NCI-H2171 treated with DMSO at 0.1 percent for 48 hours (cell line): ENCODE measurements at regions not wholly inside any gene's neighbourhood (a gene's known extent, or its start where the extent isn't known, plus 50 kb on each side); places are given as distances from the start of the nearest gene placed in this dataset.
"Not testable (repeated sequence)": the region's sequence is repeated elsewhere in the genome, so short reads cannot be mapped to it uniquely, and the experiment has no call there.

Source experiments
- DNase-seq: peaks from one replicate; lab custom pipeline; 2025; lab: John Stamatoyannopoulos, UW

DNA sequence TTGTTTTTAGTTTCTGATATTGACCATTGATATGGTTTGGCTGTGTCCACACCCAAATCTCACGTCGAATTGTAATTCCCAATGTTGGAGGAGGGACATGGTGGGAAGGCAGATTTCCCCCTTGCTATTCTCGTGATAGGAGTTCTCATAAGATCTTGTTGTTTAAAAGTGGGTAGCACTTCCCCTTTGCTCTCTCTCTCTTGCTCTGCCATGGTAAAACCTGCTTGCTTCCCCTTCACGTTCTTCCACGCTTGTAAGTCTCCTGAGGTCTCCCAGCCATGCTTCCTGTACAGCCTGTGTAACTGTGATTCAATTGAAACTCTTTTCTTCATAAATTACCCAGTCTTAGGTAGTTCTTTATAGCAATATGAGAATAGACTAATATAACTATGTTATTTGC, 203.6 kb upstream of the CHORDC1 start:
- no peak for DNase-seq

DNA sequence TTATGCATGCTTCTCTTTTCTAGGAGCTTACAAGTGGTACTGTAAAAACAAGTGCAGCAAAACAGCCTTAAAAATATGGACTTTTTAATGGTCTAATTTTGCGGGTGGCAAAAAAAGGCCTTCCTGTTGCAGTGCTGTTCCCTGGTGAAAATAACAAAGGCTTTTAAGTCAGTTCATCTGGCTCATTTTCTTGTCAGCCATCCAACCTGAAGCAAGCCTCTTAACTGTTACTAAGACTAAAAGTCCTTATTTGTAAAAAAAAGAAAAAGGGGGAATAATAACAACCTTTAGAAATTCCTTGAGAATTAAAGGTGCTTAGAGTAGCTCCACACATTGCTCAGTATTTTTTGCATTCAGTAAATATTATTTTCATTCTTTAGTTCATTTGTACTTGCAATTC, 200.5 kb upstream of the CHORDC1 start:
- DNase-seq = no peak

DNA sequence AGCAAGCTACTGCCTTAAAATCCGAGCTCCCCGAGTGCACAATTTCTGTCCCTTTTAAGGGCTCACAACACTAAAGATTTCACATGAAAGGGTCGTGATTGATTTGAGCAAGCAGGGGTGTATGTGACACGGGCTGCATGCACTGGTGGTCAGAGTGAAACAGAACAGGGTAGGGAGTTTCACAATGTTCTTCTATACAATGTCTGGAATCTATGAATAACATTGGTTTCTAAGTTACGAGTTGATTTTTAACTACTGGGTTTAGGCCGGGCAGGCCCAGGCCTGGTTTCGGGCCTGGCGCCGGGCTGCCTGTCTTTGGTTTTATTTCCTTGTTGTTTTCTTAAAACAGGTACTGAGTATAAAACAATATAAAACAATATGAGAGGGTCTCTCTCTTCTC, 199.9 kb upstream of the CHORDC1 start:
- DNase-seq = not testable (repeated sequence)

DNA sequence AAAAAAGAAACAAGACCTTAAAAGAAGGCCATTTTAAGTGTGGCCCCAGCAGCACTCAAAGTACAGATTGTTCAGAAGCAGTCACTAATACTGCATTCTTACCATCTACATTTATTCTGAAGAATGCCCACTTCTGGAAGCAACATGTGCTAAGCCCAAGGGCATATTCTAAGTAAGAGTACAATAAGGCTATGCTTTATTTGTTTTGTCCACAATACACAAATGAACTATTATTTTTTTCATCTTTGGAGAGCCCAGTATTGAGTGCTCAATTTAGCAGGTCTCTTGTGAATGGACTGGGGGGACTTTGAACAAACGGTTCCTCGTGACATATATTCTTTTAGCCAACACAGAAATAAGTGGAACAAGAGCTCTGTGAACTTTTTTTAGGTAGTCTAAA, 191.4 kb upstream of the CHORDC1 start:
- no peak for DNase-seq

- DNase-seq = no peak
These were observed 184.5 kb upstream of the CHORDC1 start for GRCh38 chr11:90407350-90407749.

DNA sequence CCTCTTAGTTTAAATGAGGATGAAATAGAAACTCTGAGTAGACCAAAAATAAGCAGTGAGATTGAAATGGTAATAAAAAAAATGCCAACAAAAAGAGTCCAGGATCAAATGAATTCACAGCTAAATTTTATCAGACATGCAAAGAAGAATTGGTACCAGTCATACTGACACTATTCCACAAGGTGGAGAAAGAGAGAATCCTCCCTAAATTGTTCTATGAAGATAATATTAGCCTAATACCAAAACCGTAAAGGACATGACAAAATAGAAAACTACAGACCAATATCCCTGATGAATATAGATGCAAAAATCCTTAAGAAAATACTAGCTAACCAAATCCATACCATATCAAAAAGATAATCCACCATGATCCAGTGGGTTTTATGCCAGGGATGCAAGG, 169.8 kb upstream of the CHORDC1 start:
- no peak for DNase-seq

- no peak for DNase-seq
These were observed 168.9 kb upstream of the CHORDC1 start for GRCh38 chr11:90391756-90392155.

DNA sequence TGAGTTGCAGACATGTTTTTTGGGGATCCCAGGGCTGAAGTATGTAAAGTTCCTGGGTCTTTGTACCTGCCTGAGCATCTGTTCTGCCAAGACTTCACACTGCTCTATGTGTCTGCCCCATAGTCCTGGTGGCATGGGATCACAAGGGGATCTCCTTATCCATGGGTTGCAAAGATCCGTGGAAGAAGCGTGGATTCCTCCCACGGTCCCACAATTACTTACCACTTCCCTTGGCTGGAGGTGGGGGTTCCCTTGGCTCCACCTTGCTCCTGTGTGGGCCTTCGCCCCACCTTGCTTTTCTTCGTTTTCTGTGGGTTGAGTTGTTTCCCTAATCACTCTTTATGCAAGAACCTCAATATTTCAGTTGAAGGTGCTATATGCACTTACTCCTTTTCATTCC, 157.4 kb upstream of the CHORDC1 start:
- no peak for DNase-seq

DNA sequence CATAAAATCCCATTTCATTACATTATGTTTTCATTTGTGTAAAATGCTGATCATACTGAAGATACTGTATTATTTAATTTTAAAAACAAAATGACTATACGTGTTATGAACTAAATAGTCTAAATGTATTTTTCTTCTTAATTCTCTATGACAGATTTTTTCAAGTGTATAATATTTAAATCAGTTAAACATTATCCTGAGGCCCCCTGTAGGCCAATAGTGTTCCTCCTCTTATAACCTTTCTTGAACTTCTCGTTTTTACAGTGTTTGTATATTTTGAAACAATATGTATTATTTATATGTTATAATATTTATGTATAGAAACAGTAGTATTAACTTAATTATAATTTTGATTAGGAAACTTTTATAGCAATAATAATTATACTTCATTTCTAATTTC, 151.1 kb upstream of the CHORDC1 start:
- no peak for DNase-seq

DNA sequence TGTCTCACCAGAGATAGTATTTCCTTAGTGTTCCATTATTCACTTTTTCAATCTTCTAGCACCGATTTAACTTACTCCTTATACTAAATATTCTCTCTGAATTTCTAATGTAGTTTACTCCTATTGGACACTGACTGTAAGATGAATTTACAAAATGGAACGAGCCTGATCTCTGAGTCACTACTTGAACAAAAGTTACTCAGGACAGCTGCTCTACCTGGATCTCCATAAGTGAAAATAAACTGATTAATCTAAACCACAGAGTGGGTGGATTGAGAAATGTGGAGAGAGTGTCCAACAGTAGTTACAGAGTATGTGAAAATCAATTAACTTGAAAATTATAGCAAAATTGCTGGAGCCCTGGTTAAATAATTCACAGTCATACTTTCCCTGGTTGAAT, 141.7 kb upstream of the CHORDC1 start:
- DNase-seq = no peak

- DNase-seq = no peak
These were observed 140.9 kb upstream of the CHORDC1 start for GRCh38 chr11:90363739-90364138.

GRCh38 chr11:90355200-90355599, 132.4 kb upstream of the CHORDC1 start:
- no peak for DNase-seq

DNA sequence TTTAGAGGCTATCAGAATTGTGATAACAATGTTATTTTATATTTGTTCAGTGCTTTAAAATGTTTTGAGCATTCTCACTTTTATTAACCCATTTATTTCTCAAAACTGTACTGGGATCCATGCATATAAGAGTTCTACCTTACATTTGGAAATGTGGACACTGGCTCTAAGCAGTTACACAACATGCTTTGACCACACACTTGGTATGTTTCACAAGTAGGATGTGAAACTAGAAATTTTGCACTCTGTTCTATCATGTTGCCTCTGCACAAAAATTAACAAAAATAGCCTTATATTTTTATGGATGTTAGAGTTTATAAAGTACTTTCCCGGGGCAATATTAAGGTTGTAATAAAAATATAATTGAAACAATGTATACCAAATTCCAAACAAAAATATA, 126.9 kb upstream of the CHORDC1 start:
- DNase-seq = no peak

DNA sequence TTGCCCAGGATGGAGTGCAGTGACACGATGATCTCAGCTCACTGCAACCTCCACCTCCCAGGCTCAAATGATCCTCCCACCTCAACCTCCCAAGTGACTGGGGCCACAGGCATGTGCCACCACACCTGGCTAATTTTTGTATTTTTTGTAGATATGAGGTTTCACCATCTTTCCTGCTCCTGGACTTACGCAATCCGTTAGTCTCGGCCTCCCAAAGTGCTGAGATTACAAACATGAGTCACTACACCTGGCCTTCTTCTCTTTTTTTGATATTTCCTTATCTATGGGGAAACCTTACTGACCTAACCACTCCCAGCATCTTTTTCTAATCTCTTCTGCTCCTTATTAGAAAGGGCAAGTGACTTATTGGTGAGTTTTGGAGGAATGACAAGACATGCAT, 121.7 kb upstream of the CHORDC1 start:
- DNase-seq = no peak

DNA sequence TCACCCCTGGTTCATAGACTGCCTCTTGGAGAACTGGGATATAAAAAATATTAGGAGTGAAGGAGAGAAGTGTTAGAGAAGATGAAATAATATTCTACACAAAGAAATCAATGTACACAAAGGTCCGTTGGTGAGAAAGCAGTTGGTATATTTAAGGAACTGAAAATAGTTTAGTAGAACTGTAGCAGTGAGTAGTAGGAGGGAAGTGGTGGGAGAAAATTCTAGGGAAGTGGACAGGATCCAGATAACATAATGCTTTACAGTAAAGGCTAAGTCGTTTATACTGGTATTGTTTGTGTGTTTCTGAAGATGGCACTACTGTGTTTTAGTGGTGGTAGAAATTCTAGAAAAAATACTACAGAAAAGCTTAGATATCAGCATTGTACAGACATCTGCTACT, 120.8 kb upstream of the CHORDC1 start:
- DNase-seq = no peak

GRCh38 chr11:90341986-90342385, 119.1 kb upstream of the CHORDC1 start:
- DNase-seq = no peak

GRCh38 chr11:90332415-90332814, 109.6 kb upstream of the CHORDC1 start:
- no peak for DNase-seq

DNA sequence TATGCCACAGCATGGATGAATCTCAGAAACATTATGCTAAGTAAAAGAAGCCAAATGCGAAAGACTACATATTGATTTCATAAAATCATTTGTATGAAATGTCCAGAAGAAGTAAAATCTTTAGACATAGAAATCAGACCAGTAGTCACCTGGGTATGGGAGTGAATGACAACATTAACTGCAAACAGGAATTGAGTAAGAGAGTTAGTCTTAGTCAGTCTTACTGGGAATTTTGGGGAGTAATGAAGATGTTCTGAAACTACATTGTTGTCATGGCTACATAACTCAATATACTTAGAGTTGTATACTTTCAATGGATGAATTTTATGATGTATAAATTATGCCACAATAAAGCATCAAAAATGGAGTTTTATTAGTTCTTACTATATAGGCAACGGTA, 107.8 kb upstream of the CHORDC1 start:
- DNase-seq = no peak

- DNase-seq = no peak
These were observed 106.2 kb upstream of the CHORDC1 start for GRCh38 chr11:90329043-90329442.

DNA sequence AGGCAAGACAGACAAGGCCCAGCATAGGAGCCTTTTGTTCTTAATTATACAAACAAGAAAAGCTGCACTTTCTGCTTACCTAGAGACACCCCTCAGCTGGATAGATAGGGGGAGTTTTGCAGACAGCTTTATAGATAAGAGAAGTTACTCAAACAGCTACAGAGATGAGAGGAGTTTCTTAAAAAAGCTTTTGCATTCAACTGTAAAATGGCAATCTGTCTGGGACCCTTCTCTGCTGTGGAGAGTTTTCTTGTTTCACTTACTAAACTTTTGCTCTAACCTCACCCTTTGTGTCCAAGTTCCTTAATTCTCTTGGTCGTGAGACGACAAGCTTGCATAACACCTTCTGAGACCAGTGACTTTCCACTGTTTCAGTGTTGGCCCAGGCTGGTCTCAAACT, 103.8 kb upstream of the CHORDC1 start:
- no peak for DNase-seq

DNA sequence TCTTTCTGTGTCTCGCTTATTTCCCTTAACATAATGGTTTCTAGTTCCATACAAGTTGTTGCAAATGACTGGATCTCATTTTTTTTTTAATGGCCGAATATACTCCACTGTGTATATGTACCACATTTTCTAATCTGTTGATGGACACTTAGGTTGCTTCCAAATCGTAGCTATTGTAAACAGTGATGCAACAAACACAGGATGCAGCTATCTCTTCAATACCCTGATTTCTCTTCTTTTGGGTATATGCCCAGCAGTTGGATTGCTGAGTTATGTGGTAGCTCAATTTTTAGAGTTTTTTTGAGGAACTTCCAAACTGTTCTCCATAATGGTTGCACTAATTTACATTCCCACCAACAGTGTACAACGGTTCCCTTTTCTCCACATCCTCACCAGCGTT, 100.4 kb upstream of the CHORDC1 start:
- no peak for DNase-seq

- no peak for DNase-seq
These were observed 98.2 kb upstream of the CHORDC1 start for GRCh38 chr11:90321018-90321417.

DNA sequence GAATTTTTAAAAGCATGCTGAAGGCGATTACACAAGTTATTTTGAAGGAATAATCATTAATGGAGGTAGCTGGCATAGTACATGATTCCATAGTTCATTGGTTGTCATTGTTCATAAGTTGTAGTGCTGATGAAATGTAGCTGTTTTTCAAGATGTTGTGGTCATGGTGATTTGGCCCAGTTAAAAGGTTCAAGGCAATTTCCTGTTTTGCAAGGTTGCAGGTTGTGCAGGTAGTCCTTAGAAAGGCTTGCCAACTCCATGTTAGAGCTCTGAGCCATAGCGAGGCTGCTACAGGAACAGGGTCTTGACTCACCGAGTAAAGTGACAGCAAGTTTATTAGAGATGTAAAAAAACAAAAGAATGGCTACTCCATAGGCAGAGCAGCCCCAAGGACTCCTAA, 95.8 kb upstream of the CHORDC1 start:
- no peak for DNase-seq

- no peak for DNase-seq
These were observed 87.4 kb upstream of the CHORDC1 start for GRCh38 chr11:90310210-90310609.

DNA sequence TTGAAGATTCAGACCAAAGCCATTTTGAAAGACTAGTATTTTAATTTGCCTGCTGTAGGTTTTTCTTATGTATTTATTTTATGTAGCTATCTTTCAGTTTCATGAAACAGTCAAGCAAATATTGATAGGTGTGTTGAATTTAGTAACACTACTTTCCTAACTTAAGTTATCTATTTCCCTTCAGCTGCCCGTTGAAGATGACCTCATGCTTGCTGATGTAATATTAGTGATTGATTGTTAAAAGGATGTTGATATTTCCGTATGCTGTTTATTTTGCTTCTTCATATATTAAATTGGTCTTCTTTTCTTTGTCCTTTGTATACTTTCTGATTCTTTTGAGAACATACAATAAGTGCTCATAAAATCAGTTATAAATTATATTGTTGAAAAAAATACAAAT, 86.8 kb upstream of the CHORDC1 start:
- no peak for DNase-seq
